BLaER1 (cell line): ENCODE measurements at regions not wholly inside any gene's neighbourhood (a gene's known extent, or its start where the extent isn't known, plus 50 kb on each side); places are given as distances from the start of the nearest gene placed in this dataset.

ENCODE experiments used
- H3K27ac ChIP-seq: shearing (Covaris generic); formaldehyde crosslinking; 2 replicates; pipeline ENCODE4 v1.8.1; 2022
- H3K27me3 ChIP-seq: shearing (Covaris generic); formaldehyde crosslinking; 2 replicates; pipeline ENCODE4 v1.8.1; 2022
- H3K36me3 ChIP-seq: shearing (Covaris generic); formaldehyde crosslinking; 2 replicates; pipeline ENCODE4 v1.8.1; 2022
- H3K4me1 ChIP-seq: shearing (Covaris generic); formaldehyde crosslinking; 2 replicates; pipeline ENCODE4 v1.8.1; 2022
- H3K4me2 ChIP-seq: shearing (Covaris generic); formaldehyde crosslinking; 2 replicates; pipeline ENCODE4 v1.8.1; 2022
- H3K4me3 ChIP-seq: shearing (Covaris generic); formaldehyde crosslinking; 2 replicates; pipeline ENCODE4 v1.8.1; 2022
- H3K9ac ChIP-seq: shearing (Covaris generic); formaldehyde crosslinking; 2 replicates; pipeline ENCODE4 v1.8.1; 2022
- H3K9me3 ChIP-seq: shearing (Covaris generic); formaldehyde crosslinking; 2 replicates; pipeline ENCODE4 v1.8.1; 2022
- H4K20me1 ChIP-seq: shearing (Covaris generic); formaldehyde crosslinking; 2 replicates; pipeline ENCODE4 v1.8.1; 2022
- Cebpa-rat ChIP-seq: shearing (Covaris generic); IDR thresholded peaks from 2 replicates; pipeline ENCODE4 v1.8.1; 2022

DNA sequence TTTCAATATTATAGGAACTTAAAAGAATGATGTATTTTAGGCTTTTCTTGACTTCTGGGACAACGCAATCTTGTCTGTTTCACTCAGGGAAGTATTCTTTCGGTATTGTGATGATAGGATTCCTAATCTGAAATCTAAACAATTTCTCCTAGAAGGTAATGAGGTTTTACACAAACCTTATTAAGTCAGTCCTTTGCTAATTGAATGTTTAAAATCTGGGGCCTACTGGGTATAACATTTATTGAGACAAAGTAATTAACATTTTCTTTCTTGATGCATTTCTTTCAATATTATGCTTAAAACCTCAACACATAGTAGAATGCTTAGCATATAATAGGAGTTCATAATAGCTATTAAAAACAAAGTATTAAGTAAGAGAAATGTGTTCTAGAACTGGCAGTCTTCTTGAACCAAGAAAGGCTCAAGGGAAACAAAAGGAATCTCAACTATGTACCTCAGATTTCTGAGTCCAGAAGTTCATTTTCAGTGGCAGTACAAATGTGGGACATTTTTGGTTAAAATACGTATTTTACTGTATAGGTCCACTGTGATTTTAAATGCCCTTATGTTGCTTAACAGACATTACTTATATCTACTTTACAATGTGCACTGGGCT lies 121.4 kb upstream of the BMP2 start:
- H3K36me3 ChIP-seq: no peaks in the 10 kb centered on the region
- no peak overlapping the region for H3K27ac ChIP-seq
- H3K4me2 ChIP-seq: no peak overlapping the region
- no peak overlapping the region for H3K9ac ChIP-seq
- H3K27me3 ChIP-seq: no peaks in the 10 kb centered on the region
- H3K9me3 ChIP-seq: peaks cover 11% of the 10 kb centered on the region
- H3K4me3 ChIP-seq: no peak overlapping the region
- H4K20me1 ChIP-seq: no peaks in the 10 kb centered on the region
- H3K4me1 ChIP-seq: peaks cover 55% of the 10 kb centered on the region
- TF ChIP-seq Cebpa-rat: no peak

DNA sequence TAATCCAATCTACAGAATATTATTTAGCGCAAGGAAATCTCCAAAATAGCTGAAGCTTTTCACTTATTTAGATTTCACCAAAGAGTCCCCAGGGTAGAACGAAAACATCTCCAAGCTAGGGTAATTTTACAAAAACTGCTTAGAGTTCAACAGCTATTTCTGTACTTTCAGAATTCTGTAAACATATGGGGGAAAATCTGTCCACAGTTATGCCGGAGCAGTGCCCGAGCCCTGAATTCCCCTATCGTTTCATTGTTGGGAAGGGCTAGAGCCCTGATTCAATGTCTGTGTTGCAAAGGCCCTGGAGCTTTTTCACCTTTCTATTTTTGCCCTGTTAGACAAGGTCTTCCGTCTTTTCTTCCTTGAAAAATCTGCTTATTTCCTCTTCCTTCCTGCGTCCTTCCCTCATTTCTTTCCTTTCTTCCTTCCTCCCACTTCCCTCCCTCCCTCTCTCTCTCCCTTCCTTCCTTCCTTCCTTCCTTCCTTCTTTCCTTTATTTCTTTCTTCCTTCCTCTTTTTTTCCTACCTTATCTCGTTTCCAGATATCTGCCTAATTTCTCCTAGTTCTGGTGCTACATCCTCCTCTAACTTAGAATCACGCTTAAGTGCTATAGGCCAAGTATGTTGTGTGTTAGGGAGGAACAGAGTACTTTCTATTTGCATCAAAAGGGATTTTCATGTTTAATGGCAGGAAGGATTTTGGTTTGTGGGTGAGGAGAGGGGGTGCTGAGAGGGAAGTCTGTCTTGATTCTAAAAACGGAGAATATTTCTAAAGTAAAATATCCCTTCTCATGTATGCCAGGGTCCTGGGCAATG lies 122.5 kb upstream of the BMP2 start:
- H3K4me2 ChIP-seq: peak overlapping the region; percentile 83
- H3K36me3 ChIP-seq: no peaks in the 10 kb centered on the region
- no peak overlapping the region for H3K9ac ChIP-seq
- H3K4me1 ChIP-seq: peaks cover 61% of the 10 kb centered on the region
- H3K27ac ChIP-seq: peak overlapping the region; percentile 64; the same call in 1 of the 2 replicates
- no peak for TF ChIP-seq Cebpa-rat
- no peaks in the 10 kb centered on the region for H3K27me3 ChIP-seq
- no peaks in the 10 kb centered on the region for H4K20me1 ChIP-seq
- H3K4me3 ChIP-seq: no peak overlapping the region; the same call in 1 of the 2 replicates
- peaks cover 13% of the 10 kb centered on the region for H3K9me3 ChIP-seq

DNA sequence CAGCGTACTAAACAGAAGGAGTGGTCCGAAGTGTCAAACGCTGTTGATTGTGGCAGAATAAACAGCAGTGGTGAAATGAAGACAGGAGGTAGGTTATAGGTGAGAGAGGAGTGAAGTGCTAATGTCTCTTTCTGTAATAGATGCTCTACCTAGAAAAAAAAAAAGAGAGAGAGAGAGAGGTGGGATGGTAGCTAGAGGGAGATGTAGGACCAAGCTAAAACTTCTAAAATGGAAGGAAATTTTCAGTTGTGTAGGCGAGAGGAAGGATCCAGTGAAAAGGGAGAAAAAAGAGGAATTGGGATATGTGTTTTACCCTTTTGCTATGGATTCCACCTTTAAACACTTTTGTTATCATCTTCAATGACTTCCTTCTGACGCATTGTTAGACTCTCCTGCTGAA lies 126.5 kb upstream of the BMP2 start:
- H3K4me1 ChIP-seq: peaks cover 71% of the 10 kb centered on the region
- TF ChIP-seq Cebpa-rat: no peak
- H3K9me3 ChIP-seq: peaks cover 21% of the 10 kb centered on the region
- H3K36me3 ChIP-seq: no peaks in the 10 kb centered on the region
- H3K4me3 ChIP-seq: no peak overlapping the region
- 0 out of 2 replicates have a peak overlapping the region, but pooled peaks have one; percentile 16 for H3K27ac ChIP-seq
- H3K27me3 ChIP-seq: no peaks in the 10 kb centered on the region
- H4K20me1 ChIP-seq: no peaks in the 10 kb centered on the region
- no peak overlapping the region for H3K9ac ChIP-seq
- H3K4me2 ChIP-seq: peak overlapping the region; percentile 52

GRCh38 chr20:6637160-6637579 lies 130.3 kb upstream of the BMP2 start:
- Histone ChIP-seq H3K9me3 (peaks cover 16% of the 10 kb centered on the region), H3K9ac (no peak overlapping the region), H3K36me3 (no peaks in the 10 kb centered on the region), H4K20me1 (no peaks in the 10 kb centered on the region), H3K27ac (no peak overlapping the region), H3K4me1 (peaks cover 48% of the 10 kb centered on the region), H3K4me3 (no peak overlapping the region), H3K27me3 (no peaks in the 10 kb centered on the region), H3K4me2 (peak overlapping the region; percentile 35)
- no peak for TF ChIP-seq Cebpa-rat

GRCh38 chr20:6636209-6637159 lies 131.0 kb upstream of the BMP2 start:
- no peaks in the 10 kb centered on the region for H4K20me1 ChIP-seq
- no peaks in the 10 kb centered on the region for H3K27me3 ChIP-seq
- peaks cover 43% of the 10 kb centered on the region for H3K4me1 ChIP-seq
- H3K9ac ChIP-seq: no peak overlapping the region
- H3K36me3 ChIP-seq: no peaks in the 10 kb centered on the region
- TF ChIP-seq Cebpa-rat: no peak
- H3K4me2 ChIP-seq: peak overlapping the region; percentile 35
- H3K4me3 ChIP-seq: no peak overlapping the region
- H3K9me3 ChIP-seq: peaks cover 16% of the 10 kb centered on the region
- no peak overlapping the region for H3K27ac ChIP-seq

DNA sequence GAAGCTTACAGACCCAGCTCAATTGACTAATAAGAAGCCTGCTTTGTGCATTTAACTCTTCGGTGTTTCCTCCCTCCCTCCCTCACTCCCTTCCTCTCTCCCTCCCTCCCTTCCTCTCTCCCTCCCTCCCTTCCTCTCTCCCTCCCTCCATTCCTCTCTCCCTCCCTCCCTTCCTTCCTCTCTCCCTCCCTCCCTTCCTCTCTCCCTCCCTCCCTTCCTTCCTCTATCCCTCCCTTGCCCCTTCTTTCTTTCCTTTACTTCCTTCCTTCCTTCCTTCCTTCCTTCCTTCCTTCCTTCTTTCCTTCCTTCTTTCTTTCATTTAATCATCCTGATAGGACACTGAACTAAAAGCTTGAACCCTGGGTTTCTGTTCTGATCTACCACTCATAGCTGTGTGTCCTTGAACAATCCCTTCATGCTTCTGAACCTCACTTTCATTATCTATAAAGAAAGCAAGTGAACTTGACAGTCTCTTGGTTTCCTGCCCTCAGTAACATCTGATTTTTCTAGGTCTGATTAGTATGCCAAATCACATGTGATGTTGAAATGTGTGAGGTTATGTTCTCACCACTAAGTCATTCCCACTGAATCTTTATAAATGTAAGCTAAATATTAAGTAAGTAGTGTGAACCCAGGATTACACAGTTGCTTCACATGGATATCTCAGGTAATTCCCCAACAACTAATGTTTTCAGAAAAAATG lies 132.3 kb upstream of the BMP2 start:
- TF ChIP-seq Cebpa-rat: no peak
- H3K4me2 ChIP-seq: no peak overlapping the region
- H4K20me1 ChIP-seq: no peaks in the 10 kb centered on the region
- H3K9me3 ChIP-seq: peaks cover 20% of the 10 kb centered on the region
- H3K9ac ChIP-seq: no peak overlapping the region
- no peak overlapping the region for H3K4me3 ChIP-seq
- H3K27me3 ChIP-seq: no peaks in the 10 kb centered on the region
- H3K27ac ChIP-seq: no peak overlapping the region
- no peaks in the 10 kb centered on the region for H3K36me3 ChIP-seq
- peaks cover 33% of the 10 kb centered on the region for H3K4me1 ChIP-seq

- peaks cover 23% of the 10 kb centered on the region for H3K9me3 ChIP-seq
- no peak overlapping the region for H3K4me3 ChIP-seq
- no peak for TF ChIP-seq Cebpa-rat
- H3K27ac ChIP-seq: no peak overlapping the region
- no peak overlapping the region for H3K9ac ChIP-seq
- no peaks in the 10 kb centered on the region for H3K36me3 ChIP-seq
- no peaks in the 10 kb centered on the region for H3K27me3 ChIP-seq
- peak overlapping the region; percentile 4; the same call in 1 of the 2 replicates for H3K4me2 ChIP-seq
- H3K4me1 ChIP-seq: peaks cover 28% of the 10 kb centered on the region
- no peaks in the 10 kb centered on the region for H4K20me1 ChIP-seq
Measured at GRCh38 chr20:6632187-6632586, 135.3 kb upstream of the BMP2 start.

GRCh38 chr20:6630514-6630913 lies 137.0 kb upstream of the BMP2 start:
- Histone ChIP-seq H3K4me2 (0 out of 2 replicates have a peak overlapping the region, but pooled peaks have one; percentile 2), H3K4me1 (peaks cover 11% of the 10 kb centered on the region; the same call in 1 of the 2 replicates), H4K20me1 (no peaks in the 10 kb centered on the region), H3K27me3 (no peaks in the 10 kb centered on the region), H3K4me3 (no peak overlapping the region), H3K9ac (no peak overlapping the region), H3K36me3 (no peaks in the 10 kb centered on the region), H3K27ac (no peak overlapping the region), H3K9me3 (peaks cover 38% of the 10 kb centered on the region)
- no peak for TF ChIP-seq Cebpa-rat

DNA sequence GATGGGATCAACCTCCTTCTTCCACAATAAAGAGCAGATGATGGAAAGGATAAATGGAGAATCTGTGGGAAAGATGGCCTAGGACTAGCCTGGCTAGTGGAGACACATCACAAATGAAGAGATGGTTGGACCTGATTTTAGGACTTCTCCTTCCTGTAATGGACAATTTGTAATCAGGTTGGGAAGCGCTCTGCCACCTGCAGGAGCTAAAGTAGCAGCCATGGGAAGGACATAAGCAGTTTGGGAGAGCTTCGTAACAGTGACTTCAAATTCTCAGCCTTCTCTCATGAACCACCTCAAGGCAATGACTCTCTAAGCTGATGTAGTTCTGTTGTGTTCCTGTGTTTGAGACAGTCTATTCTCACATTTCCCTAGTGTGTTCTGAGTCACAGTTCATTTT lies 137.9 kb upstream of the BMP2 start:
- Histone ChIP-seq H3K27ac (no peak overlapping the region), H3K4me1 (peaks cover 13% of the 10 kb centered on the region), H3K9me3 (peaks cover 38% of the 10 kb centered on the region), H3K36me3 (no peaks in the 10 kb centered on the region), H3K9ac (no peak overlapping the region), H3K27me3 (no peaks in the 10 kb centered on the region), H4K20me1 (no peaks in the 10 kb centered on the region), H3K4me3 (no peak overlapping the region), H3K4me2 (no peak overlapping the region)
- no peak for TF ChIP-seq Cebpa-rat
